ENCODE measurements at regions not wholly inside any gene's neighbourhood (a gene's known extent, or its start where the extent isn't known, plus 50 kb on each side); places are given as distances from the start of the nearest gene placed in this dataset.

- no peaks in the 10 kb centered on the region for H3K27me3 ChIP-seq (ENCODE audit: insufficient read depth, low read length)
- H3K36me3 ChIP-seq (ENCODE audit: insufficient read depth, low read length), result no peaks in the 10 kb centered on the region
- H3K4me1 ChIP-seq (ENCODE audit: insufficient read depth, low read length), result no peaks in the 10 kb centered on the region
- no peak overlapping the region for H3K4me3 ChIP-seq (ENCODE audit: low read length)
- H2AFZ ChIP-seq (ENCODE audit: low read depth, low read length), result no peak overlapping the region
- H3K9me3 ChIP-seq (ENCODE audit: low read length), result no peaks in the 10 kb centered on the region
Observed at GRCh38 chr13:59543418-59543817, 620.3 kb downstream of the DIAPH3 start.

GRCh38 chr13:59545007-59545406, 618.7 kb downstream of the DIAPH3 start:
- H3K4me3 ChIP-seq (ENCODE audit: low read length), result no peak overlapping the region
- H3K9me3 ChIP-seq (ENCODE audit: low read length), result no peaks in the 10 kb centered on the region
- no peak overlapping the region for H2AFZ ChIP-seq (ENCODE audit: low read depth, low read length)
- no peaks in the 10 kb centered on the region for H3K4me1 ChIP-seq (ENCODE audit: insufficient read depth, low read length)
- H3K36me3 ChIP-seq (ENCODE audit: insufficient read depth, low read length), result no peaks in the 10 kb centered on the region
- no peaks in the 10 kb centered on the region for H3K27me3 ChIP-seq (ENCODE audit: insufficient read depth, low read length)

GRCh38 chr13:59546178-59546577, 617.5 kb downstream of the DIAPH3 start:
- Histone ChIP-seq H2AFZ (ENCODE audit: low read depth, low read length) (no peak overlapping the region), H3K4me1 (ENCODE audit: insufficient read depth, low read length) (no peaks in the 10 kb centered on the region), H3K4me3 (ENCODE audit: low read length) (no peak overlapping the region), H3K9me3 (ENCODE audit: low read length) (no peaks in the 10 kb centered on the region), H3K36me3 (ENCODE audit: insufficient read depth, low read length) (no peaks in the 10 kb centered on the region), H3K27me3 (ENCODE audit: insufficient read depth, low read length) (no peaks in the 10 kb centered on the region)

GRCh38 chr13:59547950-59548349, 615.8 kb downstream of the DIAPH3 start:
- no peaks in the 10 kb centered on the region for H3K36me3 ChIP-seq (ENCODE audit: insufficient read depth, low read length)
- H2AFZ ChIP-seq (ENCODE audit: low read depth, low read length), result no peak overlapping the region
- no peaks in the 10 kb centered on the region for H3K27me3 ChIP-seq (ENCODE audit: insufficient read depth, low read length)
- no peaks in the 10 kb centered on the region for H3K9me3 ChIP-seq (ENCODE audit: low read length)
- no peak overlapping the region for H3K4me3 ChIP-seq (ENCODE audit: low read length)
- H3K4me1 ChIP-seq (ENCODE audit: insufficient read depth, low read length), result no peaks in the 10 kb centered on the region

GRCh38 chr13:59562924-59563323, 600.8 kb downstream of the DIAPH3 start:
- H3K9me3 ChIP-seq (ENCODE audit: low read length), result no peaks in the 10 kb centered on the region
- H3K4me1 ChIP-seq (ENCODE audit: insufficient read depth, low read length), result no peaks in the 10 kb centered on the region
- H2AFZ ChIP-seq (ENCODE audit: low read depth, low read length), result no peak overlapping the region
- no peaks in the 10 kb centered on the region for H3K27me3 ChIP-seq (ENCODE audit: insufficient read depth, low read length)
- no peak overlapping the region for H3K4me3 ChIP-seq (ENCODE audit: low read length)
- no peaks in the 10 kb centered on the region for H3K36me3 ChIP-seq (ENCODE audit: insufficient read depth, low read length)

GRCh38 chr13:59566561-59566960, 597.2 kb downstream of the DIAPH3 start:
- Histone ChIP-seq H3K27me3 (ENCODE audit: insufficient read depth, low read length) (no peaks in the 10 kb centered on the region), H3K4me3 (ENCODE audit: low read length) (no peak overlapping the region), H3K9me3 (ENCODE audit: low read length) (no peaks in the 10 kb centered on the region), H2AFZ (ENCODE audit: low read depth, low read length) (no peak overlapping the region), H3K36me3 (ENCODE audit: insufficient read depth, low read length) (no peaks in the 10 kb centered on the region), H3K4me1 (ENCODE audit: insufficient read depth, low read length) (no peaks in the 10 kb centered on the region)

GRCh38 chr13:59568306-59568705, 595.4 kb downstream of the DIAPH3 start:
- H3K4me3 ChIP-seq (ENCODE audit: low read length), result no peak overlapping the region
- no peaks in the 10 kb centered on the region for H3K36me3 ChIP-seq (ENCODE audit: insufficient read depth, low read length)
- H2AFZ ChIP-seq (ENCODE audit: low read depth, low read length), result no peak overlapping the region
- no peaks in the 10 kb centered on the region for H3K9me3 ChIP-seq (ENCODE audit: low read length)
- no peaks in the 10 kb centered on the region for H3K27me3 ChIP-seq (ENCODE audit: insufficient read depth, low read length)
- no peaks in the 10 kb centered on the region for H3K4me1 ChIP-seq (ENCODE audit: insufficient read depth, low read length)

GRCh38 chr13:59570204-59570603, 593.5 kb downstream of the DIAPH3 start:
- Histone ChIP-seq H3K27me3 (ENCODE audit: insufficient read depth, low read length) (no peaks in the 10 kb centered on the region), H3K4me3 (ENCODE audit: low read length) (no peak overlapping the region), H3K36me3 (ENCODE audit: insufficient read depth, low read length) (no peaks in the 10 kb centered on the region), H3K9me3 (ENCODE audit: low read length) (no peaks in the 10 kb centered on the region), H3K4me1 (ENCODE audit: insufficient read depth, low read length) (no peaks in the 10 kb centered on the region), H2AFZ (ENCODE audit: low read depth, low read length) (no peak overlapping the region)

GRCh38 chr13:59584101-59584500, 579.6 kb downstream of the DIAPH3 start:
- Histone ChIP-seq H3K9me3 (ENCODE audit: low read length) (no peaks in the 10 kb centered on the region), H2AFZ (ENCODE audit: low read depth, low read length) (no peak overlapping the region), H3K36me3 (ENCODE audit: insufficient read depth, low read length) (no peaks in the 10 kb centered on the region), H3K27me3 (ENCODE audit: insufficient read depth, low read length) (no peaks in the 10 kb centered on the region), H3K4me3 (ENCODE audit: low read length) (no peak overlapping the region), H3K4me1 (ENCODE audit: insufficient read depth, low read length) (peaks cover 11% of the 10 kb centered on the region)

- Histone ChIP-seq H3K9me3 (ENCODE audit: low read length) (no peaks in the 10 kb centered on the region), H3K4me1 (ENCODE audit: insufficient read depth, low read length) (peaks cover 11% of the 10 kb centered on the region), H3K27me3 (ENCODE audit: insufficient read depth, low read length) (no peaks in the 10 kb centered on the region), H3K4me3 (ENCODE audit: low read length) (no peak overlapping the region), H3K36me3 (ENCODE audit: insufficient read depth, low read length) (no peaks in the 10 kb centered on the region), H2AFZ (ENCODE audit: low read depth, low read length) (no peak overlapping the region)
Observed at GRCh38 chr13:59584761-59585670, 578.7 kb downstream of the DIAPH3 start.

GRCh38 chr13:59587030-59587429, 576.7 kb downstream of the DIAPH3 start:
- H3K27me3 ChIP-seq (ENCODE audit: insufficient read depth, low read length), result no peaks in the 10 kb centered on the region
- peaks cover 11% of the 10 kb centered on the region for H3K4me1 ChIP-seq (ENCODE audit: insufficient read depth, low read length)

GRCh38 chr13:59587971-59588716, 575.6 kb downstream of the DIAPH3 start:
- no peaks in the 10 kb centered on the region for H3K9me3 ChIP-seq (ENCODE audit: low read length)
- H3K4me3 ChIP-seq (ENCODE audit: low read length), result no peak overlapping the region
- H3K36me3 ChIP-seq (ENCODE audit: insufficient read depth, low read length), result no peaks in the 10 kb centered on the region
- H3K27me3 ChIP-seq (ENCODE audit: insufficient read depth, low read length), result no peaks in the 10 kb centered on the region
- peaks cover 11% of the 10 kb centered on the region for H3K4me1 ChIP-seq (ENCODE audit: insufficient read depth, low read length)
- H2AFZ ChIP-seq (ENCODE audit: low read depth, low read length), result peak overlapping the region; percentile 44

More at GRCh38 chr13:59587030-59587429, 576.7 kb downstream of the DIAPH3 start:
- Histone ChIP-seq H3K9me3 (ENCODE audit: low read length) (no peaks in the 10 kb centered on the region), H3K4me3 (ENCODE audit: low read length) (no peak overlapping the region), H3K36me3 (ENCODE audit: insufficient read depth, low read length) (no peaks in the 10 kb centered on the region), H2AFZ (ENCODE audit: low read depth, low read length) (no peak overlapping the region)

GRCh38 chr13:59588717-59589067, 575.0 kb downstream of the DIAPH3 start:
- no peak overlapping the region for H2AFZ ChIP-seq (ENCODE audit: low read depth, low read length)
- no peaks in the 10 kb centered on the region for H3K36me3 ChIP-seq (ENCODE audit: insufficient read depth, low read length)
- H3K4me1 ChIP-seq (ENCODE audit: insufficient read depth, low read length), result peaks cover 11% of the 10 kb centered on the region
- H3K9me3 ChIP-seq (ENCODE audit: low read length), result no peaks in the 10 kb centered on the region
- H3K27me3 ChIP-seq (ENCODE audit: insufficient read depth, low read length), result no peaks in the 10 kb centered on the region
- H3K4me3 ChIP-seq (ENCODE audit: low read length), result no peak overlapping the region
